Coronary artery (tissue), 2 donors: ENCODE measurements at regions not wholly inside any gene's neighbourhood (a gene's known extent, or its start where the extent isn't known, plus 50 kb on each side); places are given as distances from the start of the nearest gene placed in this dataset.

Experiments used
- DNase-seq: peaks from one replicate; pipeline ENCODE4 v3.0.0-alpha.2; 2017; ENCODE audit warnings: low spot score
- H3K27ac ChIP-seq, 2 donors: fragments of 200-600 bp; sonication (generic); one replicate each; pipeline ENCODE4 v1.5.1; 2016 to 2019
- H3K4me3 ChIP-seq: fragments of 200-600 bp; sonication (generic); 2 replicates; pipeline ENCODE4 v1.5.1; 2016; ENCODE audit warnings: mild to moderate bottlenecking, moderate library complexity
- TF ChIP-seq, protein P1 (sequence below): fragments of 200-600 bp; sonication (generic); IDR thresholded peaks from one replicate; pipeline ENCODE4 v1.5.1; 2019; ENCODE audit warnings: antibody characterized with exemption

DNA sequence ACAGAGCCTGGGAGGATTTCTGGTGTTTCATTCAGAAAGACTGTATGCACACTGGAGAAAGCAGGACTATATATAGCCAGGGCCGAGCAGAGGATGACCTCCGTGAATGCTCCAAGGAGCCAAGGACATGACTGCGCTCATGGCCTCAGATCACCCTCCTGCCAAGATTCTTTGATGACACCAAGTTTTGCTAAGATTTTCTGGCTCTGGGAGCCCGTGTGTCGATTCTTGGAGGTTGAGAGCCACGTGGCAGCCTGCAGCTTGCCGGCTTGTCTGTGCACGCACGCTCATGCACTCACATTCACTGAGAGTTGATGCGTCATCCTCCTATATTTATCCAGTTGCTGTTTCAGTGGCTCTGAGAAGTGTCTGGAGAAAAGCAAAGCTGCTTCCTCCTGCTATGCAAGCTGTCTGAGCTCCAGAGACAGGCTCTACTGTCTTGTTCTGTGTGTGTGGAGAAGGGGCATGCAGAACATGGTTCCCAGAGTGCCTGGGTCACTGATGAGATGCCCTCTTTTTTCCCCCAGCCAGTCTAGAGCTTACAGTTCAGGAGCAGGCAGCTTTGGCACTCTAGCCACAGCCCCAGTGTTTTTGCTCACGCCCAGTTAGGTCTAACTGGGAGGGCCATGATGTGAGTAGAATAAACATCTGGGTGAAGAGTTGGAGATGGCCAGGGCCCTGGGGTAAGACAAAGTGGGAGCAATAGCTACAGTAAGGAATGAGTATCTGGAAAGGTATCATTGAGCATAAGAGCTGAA, 64.9 kb upstream of the SCOC start:
- TF ChIP-seq, protein P1, sequence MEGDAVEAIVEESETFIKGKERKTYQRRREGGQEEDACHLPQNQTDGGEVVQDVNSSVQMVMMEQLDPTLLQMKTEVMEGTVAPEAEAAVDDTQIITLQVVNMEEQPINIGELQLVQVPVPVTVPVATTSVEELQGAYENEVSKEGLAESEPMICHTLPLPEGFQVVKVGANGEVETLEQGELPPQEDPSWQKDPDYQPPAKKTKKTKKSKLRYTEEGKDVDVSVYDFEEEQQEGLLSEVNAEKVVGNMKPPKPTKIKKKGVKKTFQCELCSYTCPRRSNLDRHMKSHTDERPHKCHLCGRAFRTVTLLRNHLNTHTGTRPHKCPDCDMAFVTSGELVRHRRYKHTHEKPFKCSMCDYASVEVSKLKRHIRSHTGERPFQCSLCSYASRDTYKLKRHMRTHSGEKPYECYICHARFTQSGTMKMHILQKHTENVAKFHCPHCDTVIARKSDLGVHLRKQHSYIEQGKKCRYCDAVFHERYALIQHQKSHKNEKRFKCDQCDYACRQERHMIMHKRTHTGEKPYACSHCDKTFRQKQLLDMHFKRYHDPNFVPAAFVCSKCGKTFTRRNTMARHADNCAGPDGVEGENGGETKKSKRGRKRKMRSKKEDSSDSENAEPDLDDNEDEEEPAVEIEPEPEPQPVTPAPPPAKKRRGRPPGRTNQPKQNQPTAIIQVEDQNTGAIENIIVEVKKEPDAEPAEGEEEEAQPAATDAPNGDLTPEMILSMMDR, result no peak
- peak overlapping the region; percentile 43 for H3K4me3 ChIP-seq
- peak; percentile 82 for DNase-seq
- peak overlapping the region; percentile 79 to 83 for H3K27ac ChIP-seq

DNA sequence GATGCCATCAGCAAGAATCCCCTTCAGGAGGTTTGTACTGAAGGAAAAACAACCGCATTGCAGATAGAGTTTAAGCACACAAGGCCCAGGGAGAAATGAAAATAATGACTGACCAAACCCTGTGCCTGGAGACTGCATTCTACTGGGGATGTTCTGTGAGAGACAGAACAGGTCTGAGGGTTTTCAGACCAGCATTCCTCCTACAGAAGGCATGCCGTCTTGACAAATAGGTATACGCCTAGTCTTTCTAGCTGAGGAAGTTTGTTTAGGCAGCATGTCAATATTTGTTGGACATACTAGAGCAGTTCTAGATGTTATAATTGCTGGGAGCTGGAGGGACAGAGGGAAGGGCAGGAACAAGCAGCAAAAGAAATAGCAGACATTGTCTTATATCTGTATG, 68.4 kb upstream of the SCOC start:
- TF ChIP-seq, protein P1, result no peak
- no peak for DNase-seq
- no peak overlapping the region for H3K27ac ChIP-seq
- H3K4me3 ChIP-seq, result no peak overlapping the region

DNA sequence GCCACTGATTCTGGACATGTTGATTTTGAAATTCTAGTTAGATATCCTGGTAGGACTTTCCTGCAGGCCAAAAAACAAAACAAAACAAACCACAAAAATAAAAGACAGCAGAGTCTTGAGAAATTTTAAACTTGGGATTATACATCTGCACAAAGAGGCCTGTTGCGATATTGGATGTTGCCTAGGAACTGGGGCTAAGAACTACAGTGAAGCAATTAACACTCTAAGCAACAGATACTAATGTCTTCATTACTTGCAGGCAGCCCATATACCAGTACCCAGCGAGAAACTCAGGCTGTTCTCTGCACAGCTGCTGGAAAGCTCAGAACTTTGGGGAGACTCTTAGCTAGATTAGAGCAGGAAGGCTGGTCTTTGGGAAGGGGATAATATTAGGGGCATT, 69.1 kb upstream of the SCOC start:
- TF ChIP-seq, protein P1, result no peak
- DNase-seq, result no peak
- Histone ChIP-seq H3K4me3 (no peak overlapping the region), H3K27ac (no peak overlapping the region)

DNA sequence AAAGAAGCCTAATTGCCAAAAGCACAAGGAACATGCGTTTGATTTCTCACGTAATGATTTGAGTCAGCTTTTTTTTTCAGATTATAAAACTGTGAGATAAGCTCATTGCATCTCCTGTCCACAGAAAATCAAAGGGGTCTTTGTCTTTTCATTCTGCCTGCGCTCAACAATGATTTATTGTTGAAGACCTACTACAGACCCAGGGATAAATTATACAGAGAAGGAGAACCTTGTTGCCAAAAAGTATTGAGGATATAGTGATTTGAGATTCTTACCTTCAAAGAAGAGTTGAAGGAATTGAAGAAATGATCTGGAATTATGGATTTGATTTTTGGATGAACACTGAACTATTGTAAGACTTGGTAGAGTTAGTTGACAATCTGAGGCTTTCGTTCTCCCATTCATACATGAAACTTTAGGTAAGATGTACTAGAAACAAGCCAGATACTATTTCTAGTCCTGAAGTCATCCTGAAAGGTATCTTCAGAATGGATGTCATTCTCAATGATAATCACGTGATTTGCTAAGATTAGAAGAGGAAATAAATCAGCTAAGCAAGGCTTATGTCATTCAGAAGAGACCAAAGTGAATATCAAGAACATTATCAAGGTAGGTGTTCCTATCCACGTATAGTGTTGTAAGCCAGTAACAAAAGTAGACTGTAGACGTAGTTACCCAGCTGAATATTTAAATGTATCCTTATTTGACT, 71.1 kb upstream of the SCOC start:
- H3K4me3 ChIP-seq, result no peak overlapping the region
- no peak for DNase-seq
- no peak overlapping the region for H3K27ac ChIP-seq
- TF ChIP-seq, protein P1, result no peak

DNA sequence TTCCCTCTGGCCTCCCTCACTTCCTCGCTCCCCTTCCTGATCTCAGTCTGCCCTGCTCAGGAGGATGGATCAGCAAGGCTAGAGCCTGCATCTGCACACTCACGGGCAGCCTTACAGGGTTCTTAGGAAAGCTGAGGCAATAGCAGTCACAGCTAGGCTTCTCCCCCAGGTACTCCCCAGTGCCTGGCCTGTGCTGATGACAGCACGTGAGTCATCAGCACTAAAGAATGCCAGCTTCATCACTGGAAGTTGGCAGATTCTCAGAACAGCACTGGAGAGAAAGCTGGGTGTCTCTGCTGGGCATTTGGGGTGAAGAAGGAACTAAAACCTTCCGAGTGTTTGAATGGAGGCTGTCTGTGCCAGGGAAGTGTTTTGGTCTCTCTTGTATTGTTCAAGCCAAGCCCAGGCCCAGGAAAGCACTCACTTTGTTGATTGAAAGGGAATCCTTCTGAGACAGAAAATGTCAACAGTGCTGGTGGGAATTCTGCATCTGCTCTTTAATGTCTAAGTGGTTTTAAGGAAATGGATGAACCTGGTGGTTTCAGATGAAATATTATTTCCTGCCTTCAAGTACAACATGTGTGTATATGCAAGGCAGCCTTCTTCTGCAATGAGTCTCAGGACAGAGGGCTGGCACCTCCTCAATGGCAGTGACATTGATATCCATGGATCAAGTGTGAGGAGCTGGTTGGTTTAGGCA, 73.0 kb upstream of the SCOC start:
- Histone ChIP-seq H3K27ac (no peak overlapping the region), H3K4me3 (no peak overlapping the region)
- no peak for DNase-seq
- TF ChIP-seq, protein P1, result no peak

DNA sequence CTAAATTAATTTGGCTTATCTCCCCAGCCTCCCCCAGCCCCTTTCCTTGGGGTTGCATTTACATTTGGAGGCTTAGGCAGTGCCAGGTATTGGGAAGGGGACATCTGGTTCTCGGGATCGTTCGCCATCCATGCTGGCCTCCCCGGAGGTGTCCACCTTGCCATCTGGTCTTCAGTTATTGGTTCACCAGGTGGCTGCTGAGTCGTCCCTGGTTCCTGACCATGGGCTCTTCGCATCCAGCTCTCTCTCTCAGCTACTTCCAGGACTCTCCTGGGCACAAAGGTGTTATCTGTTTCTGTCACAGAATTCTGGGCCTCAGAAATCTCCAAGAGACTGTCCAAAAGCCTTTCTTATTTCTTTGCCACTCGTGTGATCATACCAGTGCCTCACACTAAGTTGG, 75.4 kb upstream of the SCOC start:
- Histone ChIP-seq H3K27ac (no peak overlapping the region), H3K4me3 (no peak overlapping the region)
- DNase-seq, result no peak
- TF ChIP-seq, protein P1, result no peak
